HepG2 (cell line): ENCODE measurements at regions not wholly inside any gene's neighbourhood (a gene's known extent, or its start where the extent isn't known, plus 50 kb on each side); places are given as distances from the start of the nearest gene placed in this dataset.
A peak's percentile ranks its signal among the peaks of the same experiment; 100 is the strongest.

Experiments used
- ATAC-seq: fragments of 200-7000 bp; cut with Tn5 transposase; 3 replicates; pipeline ENCODE4 v1.9.1; 2020; ENCODE audit warnings: mild to moderate bottlenecking, moderate library complexity
- BruUV-seq: library from RNA; stranded (reverse); fragments of 400-500 nt; replicated peaks from 2 replicates; lab custom pipeline; 2021; lab: Mats Ljungman, UMichigan
- CTCF ChIA-PET: fragments of 300-600 bp; formaldehyde crosslinking; extraction: SDS; loops from one replicate; lab custom pipeline; 2021; ENCODE audit warnings: low total read pairs, inconsistent platforms, low intra/inter-chr PET ratio; lab: Yijun Ruan, JAX
- POLR2A ChIA-PET: fragments of 350-600 bp; sonication (Branson Sonifier 250); formaldehyde crosslinking; loops from one replicate; lab custom pipeline; 2020; ENCODE audit warnings: antibody characterized with exemption, inconsistent platforms; lab: Yijun Ruan, JAX
- DNase-seq: peaks from one replicate; pipeline ENCODE4 v3.0.0-alpha.2; 2015; ENCODE audit warnings: low spot score
- FAIRE-seq: peaks from 3 replicates; lab custom pipeline; 2011; peaks lifted over from hg19 to GRCh38; lab: Jason Lieb, UNC
- H2AFZ ChIP-seq: one replicate; pipeline ENCODE4 v1.6.1; 2011; ENCODE audit warnings: low read length, inconsistent platforms
- H3K27ac ChIP-seq: fragments of 300-600 bp; 3 replicates; pipeline ENCODE4 v1.8.0; 2011; ENCODE audit warnings: mixed run types, mild to moderate bottlenecking, mixed read lengths, low read length, inconsistent platforms; ENCODE audit not compliant: insufficient read depth; ENCODE audit errors: extremely low read length
- H3K27me3 ChIP-seq, 2 experiments: fragments of 200-600 bp in 1 of 2; 2 replicates in 1 of 2; 3 replicates in 1 of 2; pipeline versions ENCODE4 v1.6.0 to v1.8.0; 2011; ENCODE audit warnings: low read length in 2 of 2, mild to moderate bottlenecking in 2 of 2, moderate library complexity in 2 of 2, inconsistent platforms in 1 of 2; ENCODE audit not compliant: insufficient read depth in 2 of 2, control insufficient read depth in 1 of 2
- H3K36me3 ChIP-seq, 2 experiments: fragments of 200-600 bp in 1 of 2; replicated peaks in 1 of 2; 2 replicates in 1 of 2; 3 replicates in 1 of 2; pipeline versions ENCODE4 v1.5.1 to v1.8.0; 2011; ENCODE audit warnings: low read length in 2 of 2, inconsistent platforms in 1 of 2; ENCODE audit not compliant: insufficient read depth in 2 of 2, control insufficient read depth in 1 of 2
- H3K4me1 ChIP-seq: 2 replicates; pipeline ENCODE4 v1.5.1; 2012; ENCODE audit warnings: low read length, inconsistent platforms; ENCODE audit not compliant: insufficient read depth
- H3K4me2 ChIP-seq: 2 replicates; pipeline ENCODE4 v1.6.0; 2011; ENCODE audit warnings: low read depth, low read length, inconsistent platforms
- H3K4me3 ChIP-seq, 3 experiments: fragments of 200-600 bp in 1 of 3; sonication (generic), shearing (Covaris generic) in 1 of 3; replicated peaks in 1 of 3; 2 replicates each; pipeline ENCODE4 v1.5.1; 2011 to 2016; ENCODE audit warnings: low read length in 3 of 3, inconsistent platforms in 2 of 3, low read depth in 2 of 3, mild to moderate bottlenecking in 2 of 3, control low read depth in 1 of 3, mixed read lengths in 1 of 3; ENCODE audit not compliant: insufficient read depth in 1 of 3
- H3K79me2 ChIP-seq: one replicate; pipeline ENCODE4 v1.6.1; 2011; ENCODE audit warnings: low read length, inconsistent platforms; ENCODE audit not compliant: insufficient read depth
- H3K9ac ChIP-seq: 2 replicates; pipeline ENCODE4 v1.6.0; 2011; ENCODE audit warnings: mild to moderate bottlenecking, low read depth, low read length, inconsistent platforms; ENCODE audit not compliant: insufficient read depth
- H3K9me3 ChIP-seq: 2 replicates; pipeline ENCODE4 v1.5.1; 2012; ENCODE audit warnings: mild to moderate bottlenecking, low read length
- H4K20me1 ChIP-seq: 2 replicates; pipeline ENCODE4 v1.6.0; 2011; ENCODE audit warnings: inconsistent platforms, mild to moderate bottlenecking, low read length, moderate library complexity; ENCODE audit not compliant: insufficient read depth
- FOXA3 ChIP-seq: IDR thresholded peaks from 2 replicates; pipeline ENCODE4 v1.6.1; 2016; ENCODE audit warnings: missing genetic modification reagents, missing compliant biosample characterization
- GATAD1 ChIP-seq: IDR thresholded peaks from 2 replicates; pipeline ENCODE4 v1.6.1; 2016; ENCODE audit warnings: missing genetic modification reagents, missing compliant biosample characterization
- HNF4A ChIP-seq: sonication (generic); formaldehyde crosslinking; IDR thresholded peaks from 2 replicates; pipeline ENCODE4 v1.4.0; 2020; ENCODE audit warnings: missing genetic modification reagents
- KLF9 ChIP-seq: IDR thresholded peaks from 2 replicates; pipeline ENCODE4 v1.6.1; 2016; ENCODE audit warnings: low read depth
- SMARCC2 ChIP-seq: fragments of 450-650 bp; IDR thresholded peaks from 2 replicates; pipeline ENCODE4 v1.6.1; 2017; ENCODE audit warnings: antibody characterized with exemption, mild to moderate bottlenecking
- ZMYM3 ChIP-seq: sonication (generic); formaldehyde crosslinking; IDR thresholded peaks from 2 replicates; pipeline ENCODE4 v1.5.1; 2020; ENCODE audit warnings: mild to moderate bottlenecking, missing genetic modification reagents
- ZNF292 ChIP-seq: sonication (generic); formaldehyde crosslinking; IDR thresholded peaks from 2 replicates; pipeline ENCODE4 v1.8.1; 2022; ENCODE audit warnings: mild to moderate bottlenecking, low read depth, missing genetic modification reagents, borderline replicate concordance
- ZNF343 ChIP-seq: sonication (generic); formaldehyde crosslinking; IDR thresholded peaks from 2 replicates; pipeline ENCODE4 v1.4.0; 2020; ENCODE audit warnings: mild to moderate bottlenecking, missing genetic modification reagents
- ZNF687 ChIP-seq: sonication (generic); formaldehyde crosslinking; IDR thresholded peaks from 2 replicates; pipeline ENCODE4 v1.5.1; 2020; ENCODE audit warnings: mild to moderate bottlenecking, missing genetic modification reagents, moderate library complexity
- ZNF768 ChIP-seq: sonication (generic); formaldehyde crosslinking; IDR thresholded peaks from 2 replicates; pipeline ENCODE4 v1.4.0; 2020; ENCODE audit warnings: missing genetic modification reagents
- ZSCAN21 ChIP-seq: sonication (generic); formaldehyde crosslinking; IDR thresholded peaks from 2 replicates; pipeline ENCODE4 v1.8.0; 2022; ENCODE audit warnings: mild to moderate bottlenecking, missing genetic modification reagents, moderate library complexity, borderline replicate concordance
- ZXDC ChIP-seq: sonication (generic); formaldehyde crosslinking; IDR thresholded peaks from 2 replicates; pipeline ENCODE4 v1.5.0; 2020; ENCODE audit warnings: mild to moderate bottlenecking, missing genetic modification reagents
- WGBS: methylation state at CpG from one replicate; pipeline ENCODE4 v1.1.6; 2017; ENCODE audit warnings: low lambda C conversion rate; 5-methylcytosine and 5-hydroxymethylcytosine counted together
- in situ Hi-C: cut with HindIII; loops from 2 replicates; pipeline ENCODE4 v1.10.0; 2017; ENCODE audit warnings: low pct_unique_long_range_greater_than_20kb; ENCODE audit not compliant: extremely low pct_ligation_motif_present
- intact Hi-C: fragments of 100-400 bp; cut with micrococcal nuclease; formaldehyde crosslinking; loops from one replicate; pipeline ENCODE4 v1.10.0; 2022; ENCODE audit not compliant: unreplicated experiment
- TF ChIP-seq, protein P1 (sequence below): conservative IDR thresholded peaks from 2 replicates; pipeline ENCODE4 v1.6.1; 2018; ENCODE audit warnings: missing genetic modification reagents

DNA sequence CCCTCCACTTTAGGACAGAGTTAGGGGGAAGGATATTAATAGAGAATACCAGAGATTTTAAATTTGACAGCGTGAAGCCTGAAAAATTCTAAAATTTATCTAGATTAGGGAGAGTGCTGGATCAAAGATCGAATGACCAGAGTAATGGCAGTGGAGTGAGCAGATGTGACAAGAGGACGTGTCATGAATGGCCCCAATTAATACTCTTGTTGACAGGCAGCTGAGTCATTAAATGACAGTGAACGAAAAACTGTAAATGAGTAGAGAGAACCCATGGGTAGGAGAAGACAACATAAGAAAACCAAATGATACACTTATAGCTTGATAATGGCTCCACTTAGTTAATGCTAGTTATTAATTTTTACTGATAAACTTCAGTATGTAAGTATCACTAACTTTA is 73.9 kb upstream of the PLEKHA5 start (continued):
- no peak for TF ChIP-seq KLF9 (CRISPR knock-in tag)

DNA sequence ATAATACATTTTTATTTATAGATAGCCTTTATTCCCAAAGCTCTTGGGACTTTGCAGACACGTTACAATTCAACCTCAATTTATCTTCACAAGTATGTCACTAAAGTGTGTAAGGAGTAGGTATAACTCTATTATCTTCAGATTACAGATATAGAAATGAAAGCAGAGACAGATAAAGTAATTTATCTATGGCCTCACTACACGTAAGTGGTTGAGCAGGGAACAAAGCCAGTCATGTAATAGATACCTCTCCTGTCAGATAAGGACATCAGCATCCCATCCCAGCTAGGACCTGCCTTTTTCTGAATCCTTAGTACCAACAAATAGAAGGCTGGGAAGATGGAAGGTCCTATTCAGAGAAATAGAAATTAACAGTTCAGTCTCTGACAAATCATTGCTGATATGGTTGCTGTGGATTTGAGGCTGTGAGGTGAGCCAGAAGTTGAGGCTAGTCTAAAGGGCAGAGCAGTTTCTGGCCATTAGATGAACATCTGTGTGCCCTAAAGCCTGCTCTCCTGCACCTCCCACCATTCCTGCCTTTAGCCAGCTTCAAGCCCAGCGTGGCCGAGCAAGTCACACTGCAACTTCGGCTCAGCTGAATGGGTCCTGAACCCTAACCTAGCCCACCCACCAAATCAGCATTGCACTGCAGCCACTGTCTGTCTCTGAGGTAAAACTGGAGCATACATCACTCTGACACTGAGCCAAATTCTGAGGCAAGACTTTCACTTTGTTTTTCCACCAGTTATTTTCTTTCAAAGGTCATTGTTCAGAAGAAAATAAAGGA is 71.1 kb upstream of the PLEKHA5 start:
- no peak for FAIRE-seq
- peak overlapping the region; percentile 31 for H2AFZ ChIP-seq
- H3K36me3 ChIP-seq: no peaks in the 10 kb centered on the region
- no peak overlapping the region for H3K27ac ChIP-seq
- H3K4me1 ChIP-seq: peaks cover 9% of the 10 kb centered on the region
- WGBS: 33% methylated on average over 3 of the region's 5 CpGs
- no peaks in the 10 kb centered on the region for H3K79me2 ChIP-seq
- peak; percentile 91 for ATAC-seq
- H3K4me2 ChIP-seq: peak overlapping the region; percentile 77
- ChIA-PET POLR2A (no interaction called here), CTCF (no interaction called here)
- H4K20me1 ChIP-seq: no peaks in the 10 kb centered on the region
- intact Hi-C loops: no loop called here
- no peak for DNase-seq
- H3K4me3 ChIP-seq: peak overlapping the region in 1 of 3 experiments; percentile 40; a peak in 1 of 6 replicates
- in situ Hi-C loops: no loop called here
- no peaks in the 10 kb centered on the region; a peak in 1 of 5 replicates for H3K27me3 ChIP-seq
- no peaks in the 10 kb centered on the region for H3K9me3 ChIP-seq
- H3K9ac ChIP-seq: no peak overlapping the region; the same call in 1 of the 2 replicates
- BruUV-seq: no TSS peak
- 0 out of 2 replicates have a peak, but pooled peaks have one; percentile 13 for TF ChIP-seq HNF4A (CRISPR knock-in tag)
- TF ChIP-seq ZNF343 (CRISPR knock-in tag): no peak
- no peak for TF ChIP-seq GATAD1 (CRISPR knock-in tag)
- peak; percentile 67; the same call in 1 of the 2 replicates for TF ChIP-seq ZMYM3 (CRISPR knock-in tag)
- no peak for TF ChIP-seq FOXA3 (CRISPR knock-in tag)
- 0 out of 2 replicates have a peak, but pooled peaks have one; percentile 43 for TF ChIP-seq ZNF292 (CRISPR knock-in tag)
- TF ChIP-seq ZNF687 (CRISPR knock-in tag): peak; percentile 13; the same call in 1 of the 2 replicates
- TF ChIP-seq SMARCC2: no peak
- TF ChIP-seq ZSCAN21 (CRISPR knock-in tag): no peak
- peak; percentile 71; the same call in 1 of the 2 replicates for TF ChIP-seq ZNF768 (CRISPR knock-in tag)
- TF ChIP-seq ZXDC: no peak
- TF ChIP-seq, protein P1, sequence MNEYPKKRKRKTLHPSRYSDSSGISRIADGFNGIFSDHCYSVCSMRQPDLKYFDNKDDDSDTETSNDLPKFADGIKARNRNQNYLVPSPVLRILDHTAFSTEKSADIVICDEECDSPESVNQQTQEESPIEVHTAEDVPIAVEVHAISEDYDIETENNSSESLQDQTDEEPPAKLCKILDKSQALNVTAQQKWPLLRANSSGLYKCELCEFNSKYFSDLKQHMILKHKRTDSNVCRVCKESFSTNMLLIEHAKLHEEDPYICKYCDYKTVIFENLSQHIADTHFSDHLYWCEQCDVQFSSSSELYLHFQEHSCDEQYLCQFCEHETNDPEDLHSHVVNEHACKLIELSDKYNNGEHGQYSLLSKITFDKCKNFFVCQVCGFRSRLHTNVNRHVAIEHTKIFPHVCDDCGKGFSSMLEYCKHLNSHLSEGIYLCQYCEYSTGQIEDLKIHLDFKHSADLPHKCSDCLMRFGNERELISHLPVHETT (CRISPR knock-in tag): no peak
